Tibial artery (tissue), 4 donors: ENCODE measurements at regions not wholly inside any gene's neighbourhood (a gene's known extent, or its start where the extent isn't known, plus 50 kb on each side); places are given as distances from the start of the nearest gene placed in this dataset.

Experiments used
- DNase-seq, 2 donors: peaks; one replicate each; pipeline ENCODE4 v3.0.0-alpha.2; 2019
- H3K27ac ChIP-seq, 2 donors: fragments of 200-600 bp; sonication (generic) in 1 of 2; 1 replicate in 1 of 2; 2 replicates in 1 of 2; pipeline ENCODE4 v1.5.1; 2018 to 2019; ENCODE audit warnings: mild to moderate bottlenecking in 1 of 2
- H3K27me3 ChIP-seq, 2 donors: fragments of 200-600 bp; sonication (generic) in 1 of 2; one replicate each; pipeline versions ENCODE4 v1.5.1 to v1.6.0; 2016 to 2019
- H3K36me3 ChIP-seq, 3 donors: fragments of 200-600 bp; sonication (generic) in 2 of 3; one replicate each; pipeline ENCODE4 v1.5.1; 2016 to 2019; ENCODE audit warnings: mild to moderate bottlenecking in 2 of 3
- H3K4me1 ChIP-seq, 4 donors: fragments of 200-600 bp; sonication (generic) in 2 of 4; 1 replicate in 3 of 4; 2 replicates in 1 of 4; pipeline ENCODE4 v1.5.1; 2016 to 2019
- H3K4me3 ChIP-seq, 2 donors: fragments of 200-600 bp; sonication (generic) in 1 of 2; 1 replicate in 1 of 2; 2 replicates in 1 of 2; pipeline ENCODE4 v1.5.1; 2018 to 2019; ENCODE audit warnings: mild to moderate bottlenecking in 2 of 2
- H3K9me3 ChIP-seq, 3 donors: fragments of 200-600 bp; sonication (generic) in 1 of 3; one replicate each; pipeline ENCODE4 v1.5.1; 2016 to 2019
- CTCF ChIP-seq, 2 experiments: fragments of 200-600 bp in 1 of 2; fragments of 450-650 bp in 1 of 2; IDR thresholded peaks; one replicate each; pipeline ENCODE4 v1.5.1; 2017 to 2019; ENCODE audit warnings: antibody characterized with exemption in 2 of 2, mild to moderate bottlenecking in 1 of 2, moderate library complexity in 1 of 2
- intact Hi-C: fragments of 100-400 bp; cut with DNase I; formaldehyde crosslinking; loops from one replicate; pipeline ENCODE4 v1.15.0; 2023; ENCODE audit warnings: low total_unique reads

- no peaks in the 10 kb centered on the region for H3K9me3 ChIP-seq
- no peak overlapping the region for H3K4me3 ChIP-seq
- intact Hi-C loops = no loop called here
- H3K36me3 ChIP-seq = no peaks in the 10 kb centered on the region
- H3K4me1 ChIP-seq = no peaks in the 10 kb centered on the region
- no peaks in the 10 kb centered on the region for H3K27me3 ChIP-seq
- no peak overlapping the region for H3K27ac ChIP-seq
- no peak for TF ChIP-seq CTCF (IDR thresholded peaks at IDR 0.05)
- DNase-seq = no peak
These were observed 135.3 kb upstream of the PRMT6 start for GRCh38 chr1:106921186-106921585.

GRCh38 chr1:106924360-106924759, 132.1 kb upstream of the PRMT6 start:
- intact Hi-C loops = no loop called here
- no peak for TF ChIP-seq CTCF (IDR thresholded peaks at IDR 0.05)
- Histone ChIP-seq H3K27ac (no peak overlapping the region), H3K4me1 (no peaks in the 10 kb centered on the region), H3K36me3 (no peaks in the 10 kb centered on the region), H3K27me3 (no peaks in the 10 kb centered on the region), H3K9me3 (no peaks in the 10 kb centered on the region), H3K4me3 (no peak overlapping the region)
- DNase-seq = no peak

- intact Hi-C loops = no loop called here
- no peaks in the 10 kb centered on the region for H3K36me3 ChIP-seq
- H3K27me3 ChIP-seq = no peaks in the 10 kb centered on the region
- H3K27ac ChIP-seq = no peak overlapping the region
- TF ChIP-seq CTCF (IDR thresholded peaks at IDR 0.05) = no peak
- no peak for DNase-seq
- no peaks in the 10 kb centered on the region for H3K4me1 ChIP-seq
- no peaks in the 10 kb centered on the region for H3K9me3 ChIP-seq
- no peak overlapping the region for H3K4me3 ChIP-seq
These were observed 130.7 kb upstream of the PRMT6 start for GRCh38 chr1:106925750-106926149.

- H3K4me1 ChIP-seq = no peaks in the 10 kb centered on the region
- no peaks in the 10 kb centered on the region for H3K36me3 ChIP-seq
- H3K27ac ChIP-seq = no peak overlapping the region
- no peaks in the 10 kb centered on the region for H3K9me3 ChIP-seq
- intact Hi-C loops = no loop called here
- H3K27me3 ChIP-seq = no peaks in the 10 kb centered on the region
- TF ChIP-seq CTCF (IDR thresholded peaks at IDR 0.05) = no peak
- no peak overlapping the region for H3K4me3 ChIP-seq
- no peak for DNase-seq
These were observed 129.5 kb upstream of the PRMT6 start for GRCh38 chr1:106926803-106927582.

GRCh38 chr1:106937104-106937503, 119.4 kb upstream of the PRMT6 start:
- Histone ChIP-seq H3K4me3 (no peak overlapping the region), H3K9me3 (no peaks in the 10 kb centered on the region), H3K27ac (no peak overlapping the region), H3K4me1 (no peaks in the 10 kb centered on the region), H3K27me3 (no peaks in the 10 kb centered on the region), H3K36me3 (no peaks in the 10 kb centered on the region)
- TF ChIP-seq CTCF (IDR thresholded peaks at IDR 0.05) = no peak
- DNase-seq = no peak
- intact Hi-C loops = no loop called here
